NCI-H128 (cell line): ENCODE measurements at regions not wholly inside any gene's neighbourhood (a gene's known extent, or its start where the extent isn't known, plus 50 kb on each side); places are given as distances from the start of the nearest gene placed in this dataset.
"Not testable (repeated sequence)": the region's sequence is repeated elsewhere in the genome, so short reads cannot be mapped to it uniquely, and the experiment has no call there.

Experiments
- DNase-seq: peaks from one replicate; lab custom pipeline; 2025; ENCODE audit not compliant: unreplicated experiment; lab: John Stamatoyannopoulos, UW

- no peak for DNase-seq
Measured at GRCh38 chr1:68777851-68778250, 281.0 kb upstream of the DEPDC1 start.

- not testable (repeated sequence) for DNase-seq
Measured at GRCh38 chr1:68779841-68780240, 283.0 kb upstream of the DEPDC1 start.

DNA sequence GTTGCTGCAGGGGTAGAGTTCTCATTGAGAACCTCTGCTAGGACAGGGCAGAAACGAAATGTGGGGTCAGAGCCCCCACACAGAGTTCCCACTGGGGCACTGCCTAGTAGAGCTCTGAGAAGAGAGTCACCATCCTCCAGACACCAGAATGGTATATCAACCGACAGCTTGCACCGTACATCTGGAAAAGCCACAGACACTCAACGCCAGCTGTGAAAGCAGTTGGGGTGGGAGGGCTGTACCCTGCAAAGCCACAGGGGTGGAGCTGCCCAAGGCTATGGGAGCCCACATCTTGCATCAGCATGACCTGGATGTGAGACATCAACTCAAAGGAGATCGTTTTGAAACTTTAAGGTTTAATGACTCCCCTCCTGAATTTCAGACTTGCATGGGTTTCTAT is 284.0 kb upstream of the DEPDC1 start:
- no peak for DNase-seq

DNA sequence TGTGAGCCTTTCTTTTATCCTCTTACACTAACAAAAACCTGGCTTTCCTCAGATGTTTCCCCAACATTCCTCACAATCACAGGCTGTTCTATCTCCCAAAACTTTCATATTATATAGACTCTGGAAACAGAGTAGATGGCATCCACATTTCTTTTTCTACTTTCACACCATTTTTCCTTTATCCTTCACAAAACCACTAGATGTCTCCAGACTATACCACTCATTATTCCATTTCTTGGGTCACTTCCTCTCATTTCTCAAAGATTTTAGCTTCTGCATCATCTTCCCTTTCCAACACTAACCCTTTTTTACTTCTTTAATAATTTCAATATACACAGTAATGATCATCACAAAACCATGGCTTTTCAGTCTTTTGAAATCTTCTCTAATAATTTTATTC is 286.0 kb upstream of the DEPDC1 start:
- no peak for DNase-seq

- DNase-seq, result no peak
Measured at GRCh38 chr1:68785328-68785727, 288.4 kb upstream of the DEPDC1 start.

DNA sequence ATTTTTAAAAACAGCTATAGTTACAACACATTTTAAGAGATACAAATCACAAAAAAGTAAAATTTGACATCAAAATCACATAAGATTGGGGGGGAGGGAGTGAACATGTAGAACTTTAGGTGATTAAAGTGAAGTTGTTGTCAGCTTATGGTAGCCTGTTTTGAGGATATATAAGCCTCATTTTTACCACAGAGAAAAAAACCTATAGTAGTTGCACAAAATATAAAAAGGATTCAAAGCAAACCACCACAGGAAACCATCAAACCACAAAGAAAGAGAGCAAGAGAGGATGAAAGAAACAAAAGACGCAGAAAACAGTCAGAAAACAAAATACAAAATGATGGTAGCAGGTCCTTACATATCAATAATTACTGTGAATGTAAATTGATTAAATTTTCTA is 291.9 kb upstream of the DEPDC1 start:
- no peak for DNase-seq

GRCh38 chr1:68791800-68792199 is 294.9 kb upstream of the DEPDC1 start:
- DNase-seq, result no peak

DNA sequence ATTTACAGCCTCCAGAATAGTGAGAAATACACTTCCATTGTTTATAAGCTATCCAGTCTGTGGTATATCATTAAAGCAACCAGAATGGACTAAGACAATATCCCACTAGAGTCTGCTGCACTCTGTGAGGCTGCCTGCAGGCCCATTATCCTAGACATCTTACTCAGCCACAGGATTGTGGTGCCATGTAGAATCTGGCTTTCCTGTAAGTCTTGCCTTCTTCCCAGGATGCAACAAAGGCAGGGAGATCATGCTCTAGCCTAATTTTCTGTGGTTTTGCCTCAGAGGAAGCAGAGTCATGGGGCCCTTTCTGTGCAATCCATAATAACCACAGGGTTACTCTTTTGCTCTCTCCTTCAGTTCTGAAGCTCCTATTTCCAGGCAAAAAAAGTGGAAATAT is 299.1 kb upstream of the DEPDC1 start:
- DNase-seq, result no peak

GRCh38 chr1:68796888-68797287 is 300.0 kb upstream of the DEPDC1 start:
- DNase-seq, result no peak

- no peak for DNase-seq
Measured at GRCh38 chr1:68798071-68798470, 301.2 kb upstream of the DEPDC1 start.

DNA sequence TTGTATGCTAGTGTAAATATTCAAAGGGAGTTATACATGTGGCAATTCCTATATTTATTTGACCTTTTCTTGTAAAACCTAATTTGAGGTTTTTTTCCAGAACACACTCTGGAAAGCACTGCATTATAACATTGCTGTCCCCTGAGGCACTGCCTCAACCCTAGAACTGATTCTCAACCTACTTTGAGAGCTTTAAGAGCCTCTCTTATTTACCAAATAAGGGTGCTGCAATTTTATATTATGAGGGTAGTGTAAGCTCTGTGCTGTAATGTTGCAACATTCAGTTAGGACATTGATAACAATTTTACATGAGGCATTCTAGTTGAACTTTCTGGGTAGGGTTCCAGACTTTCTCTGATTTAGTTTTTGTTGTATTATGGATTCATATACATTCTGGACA is 302.2 kb upstream of the DEPDC1 start:
- no peak for DNase-seq

GRCh38 chr1:68800182-68800581 is 303.3 kb upstream of the DEPDC1 start:
- no peak for DNase-seq

GRCh38 chr1:68801440-68801839 is 304.6 kb upstream of the DEPDC1 start:
- no peak for DNase-seq

DNA sequence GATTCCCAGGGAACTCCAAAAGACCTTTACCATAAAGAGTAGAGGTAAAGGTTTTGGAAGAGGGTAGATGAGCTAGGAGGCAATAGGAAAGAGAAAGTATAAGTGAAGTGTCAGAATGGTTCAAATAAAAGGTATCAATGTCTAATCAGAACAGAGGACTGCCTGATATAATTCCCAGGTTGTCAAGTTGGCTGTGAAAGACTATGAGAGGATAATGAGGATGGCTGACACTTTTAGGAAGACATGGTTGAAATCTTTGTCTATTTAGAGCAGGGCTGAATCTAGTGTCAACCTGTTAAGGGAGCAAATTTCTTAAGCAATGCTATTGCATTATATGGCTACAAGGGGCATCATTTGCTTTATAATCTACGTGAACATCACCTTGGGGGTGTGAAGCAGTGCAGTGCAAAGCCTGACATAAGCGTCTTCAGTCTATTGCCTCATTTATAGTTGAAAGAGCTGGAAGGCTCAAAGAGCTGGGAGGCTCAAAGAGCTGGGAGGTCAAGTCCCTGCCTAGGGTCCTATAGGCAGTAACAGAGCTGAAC is 308.3 kb upstream of the DEPDC1 start:
- DNase-seq, result no peak

DNA sequence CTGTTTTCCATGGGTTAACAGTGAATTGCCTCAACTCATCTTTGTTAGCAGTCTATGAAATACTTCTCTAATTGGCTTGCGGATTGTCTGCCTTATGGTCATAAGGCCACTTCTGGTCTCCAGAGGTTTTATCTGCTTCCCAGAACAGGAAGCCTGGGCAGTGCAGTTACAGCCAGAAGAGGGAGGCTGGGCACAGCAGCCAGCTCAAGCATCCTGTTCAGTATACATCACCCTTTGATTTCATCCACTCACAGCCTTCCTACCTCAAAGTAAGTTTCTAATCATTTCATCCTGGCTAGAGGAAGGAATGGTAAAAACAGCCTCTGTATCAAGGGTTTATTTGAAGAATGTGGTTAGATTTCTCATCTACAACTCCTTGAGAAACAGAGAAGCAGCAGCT is 311.5 kb upstream of the DEPDC1 start:
- DNase-seq, result no peak

- peak; percentile 39 for DNase-seq
Measured at GRCh38 chr1:68811806-68812205, 314.9 kb upstream of the DEPDC1 start.

DNA sequence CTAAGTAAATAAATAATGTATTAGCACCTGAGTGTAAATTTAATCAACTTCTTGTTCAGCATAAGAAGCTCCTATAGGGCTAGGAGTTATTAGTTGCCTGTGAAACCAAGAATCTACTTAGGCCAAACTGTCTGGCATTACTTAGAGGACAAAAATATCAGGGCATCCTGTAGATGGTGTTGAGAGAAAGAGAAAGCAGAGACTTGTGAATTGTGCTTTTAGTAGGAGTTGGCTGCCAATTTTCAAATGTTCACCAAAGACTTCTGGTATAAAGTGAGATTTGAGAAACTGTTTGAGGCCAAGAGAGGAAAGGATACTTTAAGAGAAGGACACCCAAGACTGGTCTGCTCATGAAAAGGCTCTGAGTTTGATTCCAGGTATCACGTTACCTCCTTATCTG is 315.5 kb upstream of the DEPDC1 start:
- no peak for DNase-seq

- no peak for DNase-seq
Measured at GRCh38 chr1:68814067-68814466, 317.2 kb upstream of the DEPDC1 start.

DNA sequence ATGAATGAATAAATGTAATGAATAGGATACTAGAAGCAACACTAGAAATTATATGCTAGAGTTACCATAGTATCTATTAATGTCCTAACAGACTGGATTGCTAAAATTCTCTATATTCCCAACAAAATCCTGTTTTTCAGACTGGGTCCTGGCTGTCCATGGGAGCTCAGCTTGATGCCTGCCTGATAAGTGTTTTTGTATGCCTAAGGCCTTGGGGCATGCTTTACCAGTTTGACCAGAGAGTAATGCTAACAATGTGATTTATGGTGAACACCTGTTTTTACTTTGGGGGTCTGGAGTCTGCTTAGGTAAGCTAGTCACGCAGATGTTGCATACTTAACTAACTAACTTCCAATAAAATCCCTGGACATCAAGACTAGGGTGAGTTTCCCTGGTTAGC is 318.8 kb upstream of the DEPDC1 start:
- DNase-seq, result no peak

- not testable (repeated sequence) for DNase-seq
Measured at GRCh38 chr1:68817505-68818210, 320.8 kb upstream of the DEPDC1 start.

DNA sequence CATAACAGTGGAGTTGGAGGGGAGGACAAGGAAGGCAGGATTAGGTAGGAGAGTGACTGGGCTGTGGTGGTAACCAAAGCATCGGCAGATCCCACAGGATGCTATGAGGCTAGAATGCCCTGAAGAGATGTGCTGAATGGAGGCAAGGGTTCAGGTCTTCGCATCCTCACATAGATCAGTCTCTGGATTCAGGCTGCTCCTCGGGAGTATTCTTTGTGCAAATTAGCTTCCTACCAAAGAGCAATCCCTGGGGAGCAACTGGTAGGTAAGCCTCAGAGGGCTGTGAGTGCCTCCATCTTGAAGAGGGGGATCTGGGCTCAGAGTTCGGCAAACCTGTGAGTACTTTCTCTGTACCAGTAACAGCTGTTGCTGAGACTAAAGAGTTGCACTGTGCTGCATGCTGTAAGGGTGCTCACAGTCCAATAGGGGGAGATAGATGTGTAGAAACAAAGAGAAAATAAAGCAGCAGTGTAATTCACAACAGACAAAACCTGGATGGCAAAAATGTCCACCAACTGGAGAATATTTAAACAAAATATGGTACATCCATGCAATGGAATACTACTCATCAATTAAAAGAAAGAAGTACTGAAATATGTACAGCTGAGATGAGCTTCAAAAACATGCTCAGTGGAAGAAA is 322.4 kb upstream of the DEPDC1 start:
- no peak for DNase-seq

GRCh38 chr1:68820151-68820550 is 323.3 kb upstream of the DEPDC1 start:
- DNase-seq, result no peak

DNA sequence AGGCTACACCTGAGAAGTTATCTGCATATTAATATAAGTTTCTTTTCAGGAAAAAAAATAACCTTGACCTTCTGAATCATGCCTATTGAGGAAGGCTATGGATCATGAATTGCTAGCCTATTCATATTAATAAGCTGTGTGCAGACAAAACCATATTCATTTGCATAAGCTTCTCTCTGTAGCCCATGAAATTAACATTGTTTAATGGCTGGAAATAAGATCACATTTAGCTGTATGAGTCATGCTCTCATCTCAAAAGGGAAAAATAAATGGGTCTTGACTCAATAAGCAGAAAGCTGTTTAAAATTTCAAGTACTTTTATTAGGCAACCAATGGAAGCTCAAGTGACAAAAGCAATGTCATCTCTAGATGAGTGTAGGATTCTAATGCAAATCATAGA is 330.0 kb upstream of the DEPDC1 start:
- DNase-seq, result no peak
